Ishikawa (cell line): ENCODE measurements at regions not wholly inside any gene's neighbourhood (a gene's known extent, or its start where the extent isn't known, plus 50 kb on each side); places are given as distances from the start of the nearest gene placed in this dataset.

Experiments used
- CEBPB ChIP-seq: IDR thresholded peaks from 2 replicates; pipeline ENCODE4 v1.6.1; 2012
- CREB1 ChIP-seq: IDR thresholded peaks from 2 replicates; pipeline ENCODE4 v1.6.1; 2012; ENCODE audit warnings: low read depth
- EGR1 ChIP-seq: IDR thresholded peaks from 2 replicates; pipeline ENCODE4 v1.6.1; 2012
- EP300 ChIP-seq: IDR thresholded peaks from 2 replicates; pipeline ENCODE4 v1.6.1; 2012; ENCODE audit warnings: borderline replicate concordance
- FOXM1 ChIP-seq: IDR thresholded peaks from 2 replicates; pipeline ENCODE4 v1.6.1; 2012; ENCODE audit warnings: low read depth, borderline replicate concordance
- MAX ChIP-seq: IDR thresholded peaks from 2 replicates; pipeline ENCODE4 v1.6.1; 2012
- NFIC ChIP-seq: IDR thresholded peaks from 2 replicates; pipeline ENCODE4 v1.6.1; 2012
- RAD21 ChIP-seq: IDR thresholded peaks from 2 replicates; pipeline ENCODE4 v1.6.1; 2012; ENCODE audit warnings: low read depth
- REST ChIP-seq: IDR thresholded peaks from 2 replicates; pipeline ENCODE4 v1.6.1; 2012; ENCODE audit warnings: low read depth, mild to moderate bottlenecking
- TAF1 ChIP-seq: IDR thresholded peaks from 2 replicates; pipeline ENCODE4 v1.6.1; 2012; ENCODE audit warnings: low read depth, mild to moderate bottlenecking
- TCF12 ChIP-seq: IDR thresholded peaks from 2 replicates; pipeline ENCODE4 v1.6.1; 2012; ENCODE audit warnings: low read depth
- TEAD4 ChIP-seq: IDR thresholded peaks from 2 replicates; pipeline ENCODE4 v1.6.1; 2012
- USF1 ChIP-seq: IDR thresholded peaks from 2 replicates; pipeline ENCODE4 v1.6.1; 2012
- YY1 ChIP-seq: IDR thresholded peaks from 2 replicates; pipeline ENCODE4 v1.6.1; 2012; ENCODE audit warnings: low read depth
- ZBTB7A ChIP-seq: IDR thresholded peaks from 2 replicates; pipeline ENCODE4 v1.6.1; 2012; ENCODE audit warnings: low read depth

- TF ChIP-seq CEBPB (no peak), YY1 (no peak), TCF12 (no peak)
Measured at GRCh38 chr6:133701633-133702331, 187.1 kb upstream of the TCF21 start.

- TF ChIP-seq FOXM1 = no peak
- TF ChIP-seq EGR1 = no peak
- TF ChIP-seq MAX = no peak
- no peak for TF ChIP-seq ZBTB7A
- TF ChIP-seq CREB1 = no peak
- TF ChIP-seq NFIC = no peak
- TF ChIP-seq TEAD4 = no peak
- no peak for TF ChIP-seq YY1
- TF ChIP-seq TAF1 = no peak
- no peak for TF ChIP-seq EP300
- no peak for TF ChIP-seq USF1
- TF ChIP-seq CEBPB = no peak
- TF ChIP-seq RAD21 = no peak
Measured at GRCh38 chr6:133704371-133704770, 184.5 kb upstream of the TCF21 start.

GRCh38 chr6:133705066-133705465 lies 183.8 kb upstream of the TCF21 start:
- TF ChIP-seq FOXM1 (no peak), EP300 (no peak), CEBPB (no peak), MAX (no peak)

GRCh38 chr6:133705731-133706130 lies 183.2 kb upstream of the TCF21 start:
- TF ChIP-seq RAD21 = no peak
- TF ChIP-seq ZBTB7A = no peak
- no peak for TF ChIP-seq EGR1
- TF ChIP-seq FOXM1 = no peak
- TF ChIP-seq MAX = no peak
- TF ChIP-seq TEAD4 = no peak
- no peak for TF ChIP-seq CREB1
- TF ChIP-seq EP300 = no peak
- no peak for TF ChIP-seq USF1
- TF ChIP-seq TAF1 = no peak
- TF ChIP-seq YY1 = no peak
- TF ChIP-seq TCF12 = no peak
- no peak for TF ChIP-seq CEBPB
- TF ChIP-seq REST = no peak
- no peak for TF ChIP-seq NFIC

GRCh38 chr6:133707456-133707855 lies 181.5 kb upstream of the TCF21 start:
- no peak for TF ChIP-seq TCF12
- no peak for TF ChIP-seq EP300
- TF ChIP-seq TEAD4 = no peak
- TF ChIP-seq CEBPB = no peak
- no peak for TF ChIP-seq YY1
- no peak for TF ChIP-seq CREB1
- TF ChIP-seq ZBTB7A = no peak
- no peak for TF ChIP-seq EGR1

GRCh38 chr6:133710826-133711225 lies 178.1 kb upstream of the TCF21 start:
- TF ChIP-seq CEBPB = no peak
- no peak for TF ChIP-seq USF1
- no peak for TF ChIP-seq TCF12

GRCh38 chr6:133715270-133715669 lies 173.6 kb upstream of the TCF21 start:
- TF ChIP-seq USF1 (no peak), MAX (no peak), YY1 (no peak)
